ENCODE measurements at regions not wholly inside any gene's neighbourhood (a gene's known extent, or its start where the extent isn't known, plus 50 kb on each side); places are given as distances from the start of the nearest gene placed in this dataset.

DNA sequence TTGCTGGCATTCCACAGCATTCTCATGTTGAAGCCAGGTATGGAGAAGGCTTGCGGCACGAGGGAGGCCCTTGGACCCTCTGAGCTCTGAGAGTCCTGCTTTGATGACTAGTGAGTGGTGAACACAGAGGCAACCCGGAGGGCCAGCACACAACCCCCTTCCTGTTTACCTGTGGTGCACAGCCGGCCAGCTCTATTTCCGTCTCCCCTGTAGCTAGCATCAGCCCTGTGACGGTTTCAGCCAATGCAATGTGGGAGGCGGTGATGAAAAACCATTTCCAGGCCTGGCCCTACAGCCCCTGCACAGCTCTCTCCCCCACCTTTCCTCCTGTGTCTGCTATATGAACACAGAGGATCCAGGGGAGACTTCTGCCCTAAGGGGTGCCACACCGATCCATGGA, 76.8 kb upstream of the KLHL25 start:
- TF ChIP-seq, protein P1, sequence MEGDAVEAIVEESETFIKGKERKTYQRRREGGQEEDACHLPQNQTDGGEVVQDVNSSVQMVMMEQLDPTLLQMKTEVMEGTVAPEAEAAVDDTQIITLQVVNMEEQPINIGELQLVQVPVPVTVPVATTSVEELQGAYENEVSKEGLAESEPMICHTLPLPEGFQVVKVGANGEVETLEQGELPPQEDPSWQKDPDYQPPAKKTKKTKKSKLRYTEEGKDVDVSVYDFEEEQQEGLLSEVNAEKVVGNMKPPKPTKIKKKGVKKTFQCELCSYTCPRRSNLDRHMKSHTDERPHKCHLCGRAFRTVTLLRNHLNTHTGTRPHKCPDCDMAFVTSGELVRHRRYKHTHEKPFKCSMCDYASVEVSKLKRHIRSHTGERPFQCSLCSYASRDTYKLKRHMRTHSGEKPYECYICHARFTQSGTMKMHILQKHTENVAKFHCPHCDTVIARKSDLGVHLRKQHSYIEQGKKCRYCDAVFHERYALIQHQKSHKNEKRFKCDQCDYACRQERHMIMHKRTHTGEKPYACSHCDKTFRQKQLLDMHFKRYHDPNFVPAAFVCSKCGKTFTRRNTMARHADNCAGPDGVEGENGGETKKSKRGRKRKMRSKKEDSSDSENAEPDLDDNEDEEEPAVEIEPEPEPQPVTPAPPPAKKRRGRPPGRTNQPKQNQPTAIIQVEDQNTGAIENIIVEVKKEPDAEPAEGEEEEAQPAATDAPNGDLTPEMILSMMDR (IDR thresholded peaks at IDR 0.05) = no peak
- TF ChIP-seq POLR2A (IDR thresholded peaks at IDR 0.05) = no peak

All from right lobe of liver (tissue), 4 donors.